Keratinocyte (primary cell): ENCODE measurements at regions not wholly inside any gene's neighbourhood (a gene's known extent, or its start where the extent isn't known, plus 50 kb on each side); places are given as distances from the start of the nearest gene placed in this dataset.

ENCODE experiments used
- DNase-seq: peaks from one replicate; pipeline ENCODE4 v3.0.0-alpha.2; 2011; ENCODE audit warnings: low read depth, missing footprints, low spot score
- FAIRE-seq: peaks from 2 replicates; lab custom pipeline; 2011; peaks lifted over from hg19 to GRCh38; lab: Jason Lieb, UNC
- H2AFZ ChIP-seq: 2 replicates; pipeline ENCODE4 v1.6.0; 2012; ENCODE audit warnings: low read length, control low read depth, inconsistent platforms; ENCODE audit not compliant: control insufficient read depth
- H3K27ac ChIP-seq: 2 replicates; pipeline ENCODE4 v1.5.1; 2011; ENCODE audit warnings: low read length; ENCODE audit not compliant: control insufficient read depth, insufficient read depth
- H3K27me3 ChIP-seq: 3 replicates; pipeline ENCODE4 v1.6.0; 2011; ENCODE audit warnings: low read length; ENCODE audit not compliant: control insufficient read depth, insufficient read depth; ENCODE audit errors: extremely low read depth
- H3K36me3 ChIP-seq, 2 experiments: 2 replicates in 1 of 2; 3 replicates in 1 of 2; pipeline ENCODE4 v1.5.1; 2011; ENCODE audit warnings: low read length in 2 of 2, mild to moderate bottlenecking in 1 of 2; ENCODE audit not compliant: control insufficient read depth in 2 of 2, insufficient read depth in 2 of 2; ENCODE audit errors: extremely low read depth in 1 of 2
- H3K4me1 ChIP-seq: 3 replicates; pipeline ENCODE4 v1.5.1; 2011; ENCODE audit warnings: low read length; ENCODE audit not compliant: control insufficient read depth, insufficient read depth; ENCODE audit errors: extremely low read depth
- H3K4me2 ChIP-seq: 3 replicates; pipeline ENCODE4 v1.6.0; 2011; ENCODE audit warnings: low read depth, low read length; ENCODE audit not compliant: control insufficient read depth, insufficient read depth; ENCODE audit errors: extremely low read depth
- H3K4me3 ChIP-seq, 3 experiments: fragments of 200-600 bp in 1 of 3; sonication (generic) in 1 of 3; 2 replicates in 2 of 3; 3 replicates in 1 of 3; pipeline ENCODE4 v1.5.1; 2011 to 2016; ENCODE audit warnings: low read length in 3 of 3, mild to moderate bottlenecking in 3 of 3, control low read depth in 2 of 3, inconsistent platforms in 1 of 3, low read depth in 1 of 3, mixed read lengths in 1 of 3, mixed run types in 1 of 3, moderate library complexity in 1 of 3; ENCODE audit not compliant: control insufficient read depth in 2 of 3, insufficient read depth in 2 of 3; ENCODE audit errors: extremely low read depth in 1 of 3
- H3K79me2 ChIP-seq: 2 replicates; pipeline ENCODE4 v1.6.0; 2012; ENCODE audit warnings: low read length; ENCODE audit not compliant: control insufficient read depth, insufficient read depth
- H3K9ac ChIP-seq: 3 replicates; pipeline ENCODE4 v1.6.0; 2011; ENCODE audit warnings: low read length; ENCODE audit not compliant: control insufficient read depth, insufficient read depth; ENCODE audit errors: extremely low read depth
- H3K9me1 ChIP-seq: 3 replicates; pipeline ENCODE4 v1.6.0; 2011; ENCODE audit warnings: low read length; ENCODE audit not compliant: control insufficient read depth, insufficient read depth; ENCODE audit errors: extremely low read depth
- H3K9me3 ChIP-seq: 2 replicates; pipeline ENCODE4 v1.5.1; 2012; ENCODE audit warnings: low read depth, low read length; ENCODE audit not compliant: control insufficient read depth
- H4K20me1 ChIP-seq: 3 replicates; pipeline ENCODE4 v1.6.0; 2011; ENCODE audit warnings: low read length; ENCODE audit not compliant: control insufficient read depth, insufficient read depth; ENCODE audit errors: extremely low read depth
- EZH2 ChIP-seq: IDR thresholded peaks from one replicate; pipeline ENCODE4 v1.6.1; 2012; ENCODE audit warnings: inconsistent platforms, mild to moderate bottlenecking, low read length, moderate library complexity
- dilution Hi-C: fragments of 300-500 bp; cut with MboI; formaldehyde crosslinking; loops from one replicate; pipeline ENCODE4 v1.7.0; 2020; ENCODE audit warnings: low sequenced_read_pairs; ENCODE audit not compliant: extremely low pct_ligation_motif_present
- TF ChIP-seq, protein P1 (sequence below), 3 experiments: IDR thresholded peaks in 1 of 3; conservative IDR thresholded peaks in 1 of 3; optimal IDR thresholded peaks in 1 of 3; 2 replicates in 2 of 3; 3 replicates in 1 of 3; pipeline versions ENCODE3 to v1.5.1; 2011; ENCODE audit warnings: low read length in 3 of 3, mild to moderate bottlenecking in 3 of 3, moderate library complexity in 2 of 3, control low read depth in 1 of 3, inconsistent platforms in 1 of 3; ENCODE audit not compliant: insufficient read depth in 2 of 3; ENCODE audit errors: extremely low read depth in 1 of 3

GRCh38 chr18:39770399-39770798, 2184.6 kb upstream of the PIK3C3 start:
- Histone ChIP-seq H3K9ac (no peak overlapping the region), H2AFZ (no peak overlapping the region), H3K4me1 (peaks cover 5% of the 10 kb centered on the region), H3K4me2 (no peak overlapping the region), H3K79me2 (no peaks in the 10 kb centered on the region), H3K4me3 (no peak overlapping the region), H3K27me3 (no peaks in the 10 kb centered on the region), H3K27ac (no peak overlapping the region), H4K20me1 (peaks cover 3% of the 10 kb centered on the region), H3K9me3 (no peaks in the 10 kb centered on the region), H3K36me3 (no peaks in the 10 kb centered on the region), H3K9me1 (no peaks in the 10 kb centered on the region)
- dilution Hi-C loops = no loop called here
- DNase-seq (no peak), FAIRE-seq (no peak)
- TF ChIP-seq, protein P1, sequence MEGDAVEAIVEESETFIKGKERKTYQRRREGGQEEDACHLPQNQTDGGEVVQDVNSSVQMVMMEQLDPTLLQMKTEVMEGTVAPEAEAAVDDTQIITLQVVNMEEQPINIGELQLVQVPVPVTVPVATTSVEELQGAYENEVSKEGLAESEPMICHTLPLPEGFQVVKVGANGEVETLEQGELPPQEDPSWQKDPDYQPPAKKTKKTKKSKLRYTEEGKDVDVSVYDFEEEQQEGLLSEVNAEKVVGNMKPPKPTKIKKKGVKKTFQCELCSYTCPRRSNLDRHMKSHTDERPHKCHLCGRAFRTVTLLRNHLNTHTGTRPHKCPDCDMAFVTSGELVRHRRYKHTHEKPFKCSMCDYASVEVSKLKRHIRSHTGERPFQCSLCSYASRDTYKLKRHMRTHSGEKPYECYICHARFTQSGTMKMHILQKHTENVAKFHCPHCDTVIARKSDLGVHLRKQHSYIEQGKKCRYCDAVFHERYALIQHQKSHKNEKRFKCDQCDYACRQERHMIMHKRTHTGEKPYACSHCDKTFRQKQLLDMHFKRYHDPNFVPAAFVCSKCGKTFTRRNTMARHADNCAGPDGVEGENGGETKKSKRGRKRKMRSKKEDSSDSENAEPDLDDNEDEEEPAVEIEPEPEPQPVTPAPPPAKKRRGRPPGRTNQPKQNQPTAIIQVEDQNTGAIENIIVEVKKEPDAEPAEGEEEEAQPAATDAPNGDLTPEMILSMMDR (optimal IDR thresholded peaks at IDR 0.05 in 1 of 3, IDR thresholded peaks at IDR 0.05 in 1 of 3, conservative IDR thresholded peaks at IDR 0.05 in 1 of 3; ENCODE audit: extremely low read depth in 1 of 3, insufficient read depth in 2 of 3, low read length in 3 of 3) = no peak
- TF ChIP-seq EZH2 = no peak

GRCh38 chr18:39764873-39765272, 2190.2 kb upstream of the PIK3C3 start:
- Histone ChIP-seq H3K79me2 (peaks cover 7% of the 10 kb centered on the region), H3K27ac (no peak overlapping the region), H3K9me1 (no peaks in the 10 kb centered on the region), H4K20me1 (no peaks in the 10 kb centered on the region), H3K4me2 (no peak overlapping the region), H3K4me1 (peaks cover 2% of the 10 kb centered on the region), H3K36me3 (peaks cover 0 to 6% of the 10 kb centered on the region in 2 experiments), H3K27me3 (no peaks in the 10 kb centered on the region), H3K9ac (no peak overlapping the region), H2AFZ (no peak overlapping the region), H3K4me3 (no peak overlapping the region), H3K9me3 (no peaks in the 10 kb centered on the region)
- DNase-seq (no peak), FAIRE-seq (peak; percentile 57)
- TF ChIP-seq EZH2 = no peak
- TF ChIP-seq, protein P1 (optimal IDR thresholded peaks at IDR 0.05 in 1 of 3, IDR thresholded peaks at IDR 0.05 in 1 of 3, conservative IDR thresholded peaks at IDR 0.05 in 1 of 3; ENCODE audit: extremely low read depth in 1 of 3, insufficient read depth in 2 of 3, low read length in 3 of 3) = no peak
- dilution Hi-C loops = no loop called here
